Lower lobe of right lung (tissue), 2 donors: ENCODE measurements at regions not wholly inside any gene's neighbourhood (a gene's known extent, or its start where the extent isn't known, plus 50 kb on each side); places are given as distances from the start of the nearest gene placed in this dataset.

Source experiments
- ATAC-seq, 2 donors: fragments of 200-7000 bp; cut with Tn5 transposase; one replicate each; pipeline ENCODE4 v1.9.1; 2020 to 2022; ENCODE audit warnings: mild to moderate bottlenecking in 2 of 2, moderate library complexity in 2 of 2
- DNase-seq: peaks from one replicate; pipeline ENCODE4 v3.0.0-alpha.2; 2020
- H3K27ac ChIP-seq: fragments of 200-600 bp; one replicate; pipeline ENCODE4 v1.8.0; 2022
- H3K27me3 ChIP-seq: fragments of 200-600 bp; one replicate; pipeline ENCODE4 v1.8.0; 2022; ENCODE audit warnings: low read depth
- H3K36me3 ChIP-seq: fragments of 200-600 bp; one replicate; pipeline ENCODE4 v1.8.0; 2022; ENCODE audit warnings: mild to moderate bottlenecking
- H3K4me1 ChIP-seq: fragments of 200-600 bp; one replicate; pipeline ENCODE4 v1.8.0; 2022
- H3K4me3 ChIP-seq: fragments of 200-600 bp; one replicate; pipeline ENCODE4 v1.8.0; 2022; ENCODE audit warnings: mild to moderate bottlenecking
- H3K9me3 ChIP-seq: fragments of 200-600 bp; one replicate; pipeline ENCODE4 v1.8.0; 2022
- CTCF ChIP-seq: fragments of 200-600 bp; IDR thresholded peaks from one replicate; pipeline ENCODE4 v1.8.0; 2022; ENCODE audit warnings: antibody characterized with exemption, mild to moderate bottlenecking
- intact Hi-C: fragments of 100-400 bp; cut with DNase I; formaldehyde crosslinking; loops from one replicate; pipeline ENCODE4 v1.11.0; 2022
- donor health status: DM: no; HTN: yes; CAD: no; lungs with severe emphysema.

- intact Hi-C loops, result no loop called here
- Histone ChIP-seq H3K36me3 (peaks cover 70% of the 10 kb centered on the region), H3K4me3 (no peak overlapping the region), H3K27me3 (no peaks in the 10 kb centered on the region), H3K4me1 (peaks cover 28% of the 10 kb centered on the region), H3K27ac (peak overlapping the region; percentile 24), H3K9me3 (no peaks in the 10 kb centered on the region)
- no peak for TF ChIP-seq CTCF
- peak in 1 of 2 donors; percentile 12 for ATAC-seq
- DNase-seq, result no peak
These were observed 117.7 kb downstream of the RFLNA start for GRCh38 chr12:124412646-124413015.

- no peaks in the 10 kb centered on the region for H3K9me3 ChIP-seq
- H3K4me3 ChIP-seq, result no peak overlapping the region
- intact Hi-C loops, result no loop called here
- TF ChIP-seq CTCF, result no peak
- H3K27ac ChIP-seq, result peak overlapping the region; percentile 24
- no peaks in the 10 kb centered on the region for H3K27me3 ChIP-seq
- H3K36me3 ChIP-seq, result peaks cover 70% of the 10 kb centered on the region
- no peak for ATAC-seq
- no peak for DNase-seq
- peaks cover 28% of the 10 kb centered on the region for H3K4me1 ChIP-seq
These were observed 117.2 kb downstream of the RFLNA start for GRCh38 chr12:124411953-124412645.

- intact Hi-C loops, result no loop called here
- peak; percentile 13 to 16 for ATAC-seq
- Histone ChIP-seq H3K36me3 (peaks cover 76% of the 10 kb centered on the region), H3K4me1 (peaks cover 28% of the 10 kb centered on the region), H3K27ac (no peak overlapping the region), H3K9me3 (no peaks in the 10 kb centered on the region), H3K27me3 (no peaks in the 10 kb centered on the region), H3K4me3 (no peak overlapping the region)
- no peak for TF ChIP-seq CTCF
- DNase-seq, result no peak
These were observed 116.5 kb downstream of the RFLNA start for GRCh38 chr12:124411281-124411878.

- H3K4me3 ChIP-seq, result no peak overlapping the region
- no peak for TF ChIP-seq CTCF
- ATAC-seq, result no peak
- no peaks in the 10 kb centered on the region for H3K27me3 ChIP-seq
- no peak for DNase-seq
- H3K27ac ChIP-seq, result peak overlapping the region; percentile 36
- intact Hi-C loops, result no loop called here
- peaks cover 74% of the 10 kb centered on the region for H3K36me3 ChIP-seq
- H3K9me3 ChIP-seq, result no peaks in the 10 kb centered on the region
- peaks cover 28% of the 10 kb centered on the region for H3K4me1 ChIP-seq
These were observed 115.7 kb downstream of the RFLNA start for GRCh38 chr12:124410354-124411175.

- no peak for DNase-seq
- Histone ChIP-seq H3K9me3 (no peaks in the 10 kb centered on the region), H3K36me3 (peaks cover 71% of the 10 kb centered on the region), H3K4me3 (no peak overlapping the region), H3K27ac (no peak overlapping the region), H3K27me3 (no peaks in the 10 kb centered on the region), H3K4me1 (peaks cover 37% of the 10 kb centered on the region)
- TF ChIP-seq CTCF, result no peak
- intact Hi-C loops, result no loop called here
- ATAC-seq, result no peak
These were observed 114.1 kb downstream of the RFLNA start for GRCh38 chr12:124408822-124409517.
